ENCODE measurements at regions not wholly inside any gene's neighbourhood (a gene's known extent, or its start where the extent isn't known, plus 50 kb on each side); places are given as distances from the start of the nearest gene placed in this dataset.

DNA sequence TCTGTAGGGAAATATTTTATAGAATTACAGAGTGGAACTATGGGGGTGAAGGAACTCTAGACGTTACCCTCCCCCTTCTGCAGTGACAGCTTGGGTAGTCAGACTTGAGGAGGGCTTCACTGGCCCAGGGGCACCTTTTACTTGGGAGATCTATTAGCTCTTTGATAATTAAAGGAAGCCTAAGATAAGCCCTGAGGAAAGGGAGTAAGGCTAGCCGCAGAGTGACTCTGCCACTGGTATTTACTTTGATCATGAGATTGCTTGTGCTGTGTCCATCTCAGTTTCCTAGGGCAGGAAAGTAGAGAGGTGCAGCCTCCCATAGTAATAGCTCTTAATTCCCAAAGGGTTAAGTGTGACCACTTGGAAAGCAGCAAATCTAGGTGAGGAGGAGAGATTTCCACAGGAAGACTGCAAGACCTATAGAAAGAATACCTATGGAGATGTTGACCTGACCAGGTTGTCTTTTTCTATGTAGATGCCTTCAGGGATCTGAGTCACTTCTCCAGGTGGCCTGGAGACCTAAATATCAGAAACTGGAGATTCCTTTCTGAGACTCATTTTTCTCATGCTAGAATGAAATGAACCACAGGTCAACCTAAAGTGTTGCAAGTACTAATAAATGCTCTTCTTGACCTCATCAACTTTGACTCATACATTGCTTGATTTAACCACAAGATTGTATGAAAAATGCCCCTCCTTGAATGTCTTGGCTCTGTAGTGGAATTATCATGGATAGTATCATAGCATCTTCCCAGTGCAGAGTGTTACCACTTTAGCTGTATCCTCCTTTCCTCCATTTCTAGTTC, 447.3 kb upstream of the GHITM start:
- Histone ChIP-seq H3K9me3 (ENCODE audit: insufficient read depth in 2 of 2, low read depth in 1 of 2, low read length in 1 of 2) (no peaks in the 10 kb centered on the region), H3K56ac (replicated peaks; ENCODE audit: insufficient read length, low read depth, low read length) (no peak overlapping the region), H2AK5ac (ENCODE audit: low read depth, low read length) (no peak overlapping the region), H3K27me3 (replicated peaks in 1 of 4; ENCODE audit: control insufficient read depth in 3 of 4, extremely low read depth in 1 of 4, insufficient read depth in 3 of 4, low read length in 3 of 4) (no peaks in the 10 kb centered on the region), H4K8ac (ENCODE audit: extremely low read depth, insufficient read depth, low read length) (no peak overlapping the region), H3K4ac (replicated peaks; ENCODE audit: insufficient read length, low read depth, low read length) (no peak overlapping the region), H4K20me1 (replicated peaks in 1 of 2; ENCODE audit: control insufficient read depth in 1 of 2, insufficient read depth in 2 of 2, low read length in 2 of 2) (no peaks in the 10 kb centered on the region), H3K27ac (ENCODE audit: low read depth, low read length) (no peak overlapping the region), H2BK20ac (ENCODE audit: low read length) (no peak overlapping the region), H4K91ac (replicated peaks; ENCODE audit: insufficient read length, low read length) (no peak overlapping the region), H3K36me3 (ENCODE audit: control insufficient read depth in 2 of 4, insufficient read depth in 4 of 4, low read length in 3 of 4) (no peaks in the 10 kb centered on the region), H3K14ac (ENCODE audit: insufficient read length) (no peak overlapping the region), H2BK5ac (ENCODE audit: low read depth, low read length) (no peak overlapping the region), H4K5ac (ENCODE audit: insufficient read length, low read depth, low read length) (no peak overlapping the region), H3K4me3 (ENCODE audit: extremely low read depth in 1 of 4, insufficient read depth in 2 of 4, low read depth in 3 of 4, low read length in 4 of 4) (no peak overlapping the region), H2BK12ac (ENCODE audit: low read depth, low read length) (no peak overlapping the region), H2BK120ac (replicated peaks; ENCODE audit: low read depth, low read length) (no peak overlapping the region), H3K18ac (ENCODE audit: extremely low read depth, low read length) (no peak overlapping the region), H3K4me1 (replicated peaks in 1 of 4; ENCODE audit: control insufficient read depth in 3 of 4, insufficient read depth in 4 of 4, low read length in 3 of 4) (peaks cover 0 to 4% (median 1%) of the 10 kb centered on the region in 4 experiments; a peak in 3 of 7 replicates), H3K79me2 (ENCODE audit: control insufficient read depth in 1 of 2, insufficient read depth in 2 of 2, low read length in 2 of 2) (no peaks in the 10 kb centered on the region), H3K9ac (replicated peaks in 1 of 4; ENCODE audit: extremely low read depth in 1 of 4, low read depth in 3 of 4, low read length in 3 of 4) (no peak overlapping the region), H2AFZ (ENCODE audit: low read length) (no peak overlapping the region), H2BK15ac (ENCODE audit: low read length) (no peak overlapping the region), H3K23me2 (ENCODE audit: low read depth, low read length) (no peaks in the 10 kb centered on the region), H3K4me2 (ENCODE audit: insufficient read depth in 1 of 2, low read depth in 2 of 2, low read length in 2 of 2) (no peak overlapping the region), H3K79me1 (ENCODE audit: low read depth, low read length) (no peaks in the 10 kb centered on the region), H3K23ac (ENCODE audit: insufficient read length) (no peak overlapping the region)
- DNase-seq (ENCODE audit: low read depth in 1 of 2, low spot score in 2 of 2) (no peak), FAIRE-seq (no peak)
- POLR2A ChIA-PET (ENCODE audit: partially characterized antibody) = interaction anchor here (0.8 kb wide), 1 partner anchor 8 kb away, joined by 3 read pairs; no protein-coding TSS in a partner anchor
- CTCF ChIA-PET (ENCODE audit: partially characterized antibody) = interaction anchor here (0.8 to 0.9 kb wide), 3 partner anchors 9 to 45 kb away, joined by 3 read pairs; no protein-coding TSS in a partner anchor
- TF ChIP-seq SP1 (IDR thresholded peaks at IDR 0.05; ENCODE audit: low read depth, low read length) (no peak), GTF2F1 (IDR thresholded peaks at IDR 0.05; ENCODE audit: borderline replicate concordance, low read depth, low read length) (no peak), POU5F1 (IDR thresholded peaks at IDR 0.05; ENCODE audit: low read depth, low read length) (no peak), CHD1 (IDR thresholded peaks at IDR 0.05; ENCODE audit: low read depth, low read length) (no peak), BRCA1 (IDR thresholded peaks at IDR 0.05; ENCODE audit: low read depth, low read length) (no peak), TCF12 (IDR thresholded peaks at IDR 0.05; ENCODE audit: low read depth, low read length) (no peak), TBP (IDR thresholded peaks at IDR 0.05; ENCODE audit: low read depth, low read length) (no peak), EP300 (IDR thresholded peaks at IDR 0.05; ENCODE audit: borderline replicate concordance in 1 of 2, low read depth in 2 of 2, low read length in 2 of 2) (no peak), SAP30 (IDR thresholded peaks at IDR 0.05; ENCODE audit: insufficient read depth, insufficient replicate concordance, low read length) (no peak)
- 87% methylated on average over 2 of the region's 2 CpGs; no CpG with 5 or more reads in 1 of the 2 experiments for WGBS, 2 experiments (ENCODE audit: extremely low coverage in 1 of 2, insufficient coverage in 1 of 2, insufficient read length in 1 of 2, insufficient replicate concordance in 2 of 2, low coverage in 1 of 2, low lambda C conversion rate in 2 of 2, missing lambda C conversion rate in 1 of 2)
